ENCODE measurements at regions not wholly inside any gene's neighbourhood (a gene's known extent, or its start where the extent isn't known, plus 50 kb on each side); places are given as distances from the start of the nearest gene placed in this dataset.
"Not testable (repeated sequence)": the region's sequence is repeated elsewhere in the genome, so short reads cannot be mapped to it uniquely, and the experiment has no call there.

GRCh38 chr3:178203650-178204049 is 332.6 kb upstream of the KCNMB2 start:
- H3K4me1 Mint-ChIP-seq (ENCODE audit: low read depth), result no peaks in the 10 kb centered on the region
- no peaks in the 10 kb centered on the region for H3K27me3 Mint-ChIP-seq
- no peak overlapping the region for H3K4me3 Mint-ChIP-seq
- no peak overlapping the region for H3K27ac Mint-ChIP-seq
- no peaks in the 10 kb centered on the region for H3K36me3 Mint-ChIP-seq
- no peaks in the 10 kb centered on the region for H3K9me3 Mint-ChIP-seq (ENCODE audit: low read depth)

- no peaks in the 10 kb centered on the region for H3K9me3 Mint-ChIP-seq (ENCODE audit: low read depth)
- no peaks in the 10 kb centered on the region for H3K27me3 Mint-ChIP-seq
- H3K4me1 Mint-ChIP-seq (ENCODE audit: low read depth), result no peaks in the 10 kb centered on the region
- H3K27ac Mint-ChIP-seq, result no peak overlapping the region
- H3K4me3 Mint-ChIP-seq, result no peak overlapping the region
- no peaks in the 10 kb centered on the region for H3K36me3 Mint-ChIP-seq
Measured at GRCh38 chr3:178205740-178206139, 330.5 kb upstream of the KCNMB2 start.

- no peaks in the 10 kb centered on the region for H3K9me3 Mint-ChIP-seq (ENCODE audit: low read depth)
- H3K36me3 Mint-ChIP-seq, result no peaks in the 10 kb centered on the region
- no peaks in the 10 kb centered on the region for H3K27me3 Mint-ChIP-seq
- no peak overlapping the region for H3K4me3 Mint-ChIP-seq
- no peaks in the 10 kb centered on the region for H3K4me1 Mint-ChIP-seq (ENCODE audit: low read depth)
- H3K27ac Mint-ChIP-seq, result no peak overlapping the region
Measured at GRCh38 chr3:178206521-178206920, 329.7 kb upstream of the KCNMB2 start.

GRCh38 chr3:178207161-178207560 is 329.1 kb upstream of the KCNMB2 start:
- not testable (repeated sequence) for H3K9me3 Mint-ChIP-seq (ENCODE audit: low read depth); H3K36me3 Mint-ChIP-seq; H3K27me3 Mint-ChIP-seq; H3K27ac Mint-ChIP-seq; H3K4me3 Mint-ChIP-seq; H3K4me1 Mint-ChIP-seq (ENCODE audit: low read depth)

- H3K4me3 Mint-ChIP-seq; H3K27ac Mint-ChIP-seq; H3K27me3 Mint-ChIP-seq; H3K36me3 Mint-ChIP-seq; H3K4me1 Mint-ChIP-seq (ENCODE audit: low read depth); H3K9me3 Mint-ChIP-seq (ENCODE audit: low read depth): not testable (repeated sequence)
Measured at GRCh38 chr3:178207627-178208026, 328.6 kb upstream of the KCNMB2 start.

GRCh38 chr3:178209116-178209515 is 327.1 kb upstream of the KCNMB2 start:
- H3K27ac Mint-ChIP-seq; H3K4me3 Mint-ChIP-seq; H3K27me3 Mint-ChIP-seq; H3K36me3 Mint-ChIP-seq; H3K4me1 Mint-ChIP-seq (ENCODE audit: low read depth); H3K9me3 Mint-ChIP-seq (ENCODE audit: low read depth): not testable (repeated sequence)

- H3K4me3 Mint-ChIP-seq; H3K4me1 Mint-ChIP-seq (ENCODE audit: low read depth); H3K36me3 Mint-ChIP-seq; H3K27ac Mint-ChIP-seq; H3K27me3 Mint-ChIP-seq; H3K9me3 Mint-ChIP-seq (ENCODE audit: low read depth): not testable (repeated sequence)
Measured at GRCh38 chr3:178209618-178210017, 326.6 kb upstream of the KCNMB2 start.

GRCh38 chr3:178211086-178211485 is 325.1 kb upstream of the KCNMB2 start:
- H3K4me3 Mint-ChIP-seq; H3K9me3 Mint-ChIP-seq (ENCODE audit: low read depth); H3K27ac Mint-ChIP-seq; H3K27me3 Mint-ChIP-seq; H3K4me1 Mint-ChIP-seq (ENCODE audit: low read depth); H3K36me3 Mint-ChIP-seq: not testable (repeated sequence)

- peaks cover 1% of the 10 kb centered on the region for H3K27me3 Mint-ChIP-seq
- no peaks in the 10 kb centered on the region for H3K4me1 Mint-ChIP-seq (ENCODE audit: low read depth)
- no peak overlapping the region for H3K4me3 Mint-ChIP-seq
- H3K27ac Mint-ChIP-seq, result no peak overlapping the region
- H3K36me3 Mint-ChIP-seq, result no peaks in the 10 kb centered on the region
- no peaks in the 10 kb centered on the region for H3K9me3 Mint-ChIP-seq (ENCODE audit: low read depth)
Measured at GRCh38 chr3:178217479-178217878, 318.8 kb upstream of the KCNMB2 start.

GRCh38 chr3:178218231-178218630 is 318.0 kb upstream of the KCNMB2 start:
- H3K4me1 Mint-ChIP-seq (ENCODE audit: low read depth), result no peaks in the 10 kb centered on the region
- peaks cover 3% of the 10 kb centered on the region for H3K27me3 Mint-ChIP-seq
- no peaks in the 10 kb centered on the region for H3K36me3 Mint-ChIP-seq
- no peak overlapping the region for H3K4me3 Mint-ChIP-seq
- no peaks in the 10 kb centered on the region for H3K9me3 Mint-ChIP-seq (ENCODE audit: low read depth)
- H3K27ac Mint-ChIP-seq, result no peak overlapping the region

- not testable (repeated sequence) for H3K36me3 Mint-ChIP-seq
Measured at GRCh38 chr3:178219661-178220060, 316.6 kb upstream of the KCNMB2 start.

GRCh38 chr3:178223876-178224275 is 312.4 kb upstream of the KCNMB2 start:
- Mint-ChIP-seq H3K4me3 (no peak overlapping the region), H3K4me1 (ENCODE audit: low read depth) (no peaks in the 10 kb centered on the region), H3K27ac (no peak overlapping the region)

More at GRCh38 chr3:178219661-178220060, 316.6 kb upstream of the KCNMB2 start:
- H3K27ac Mint-ChIP-seq; H3K4me1 Mint-ChIP-seq (ENCODE audit: low read depth); H3K4me3 Mint-ChIP-seq; H3K27me3 Mint-ChIP-seq; H3K9me3 Mint-ChIP-seq (ENCODE audit: low read depth): not testable (repeated sequence)

GRCh38 chr3:178226094-178226493 is 310.1 kb upstream of the KCNMB2 start:
- Mint-ChIP-seq H3K36me3 (no peaks in the 10 kb centered on the region), H3K27me3 (peaks cover 2% of the 10 kb centered on the region), H3K9me3 (ENCODE audit: low read depth) (peaks cover 9% of the 10 kb centered on the region), H3K4me1 (ENCODE audit: low read depth) (no peaks in the 10 kb centered on the region), H3K27ac (no peak overlapping the region), H3K4me3 (no peak overlapping the region)

More at GRCh38 chr3:178223876-178224275, 312.4 kb upstream of the KCNMB2 start:
- H3K36me3 Mint-ChIP-seq, result no peaks in the 10 kb centered on the region
- H3K27me3 Mint-ChIP-seq, result peaks cover 3% of the 10 kb centered on the region
- peaks cover 2% of the 10 kb centered on the region for H3K9me3 Mint-ChIP-seq (ENCODE audit: low read depth)

GRCh38 chr3:178231645-178232044 is 304.6 kb upstream of the KCNMB2 start:
- Mint-ChIP-seq H3K4me3 (no peak overlapping the region), H3K27ac (no peak overlapping the region), H3K36me3 (no peaks in the 10 kb centered on the region), H3K4me1 (ENCODE audit: low read depth) (no peaks in the 10 kb centered on the region), H3K9me3 (ENCODE audit: low read depth) (peaks cover 9% of the 10 kb centered on the region), H3K27me3 (no peaks in the 10 kb centered on the region)

GRCh38 chr3:178233371-178234071 is 302.7 kb upstream of the KCNMB2 start:
- Mint-ChIP-seq H3K9me3 (ENCODE audit: low read depth) (peaks cover 9% of the 10 kb centered on the region), H3K4me1 (ENCODE audit: low read depth) (no peaks in the 10 kb centered on the region)

GRCh38 chr3:178236555-178237277 is 299.5 kb upstream of the KCNMB2 start:
- Mint-ChIP-seq H3K9me3 (ENCODE audit: low read depth) (no peaks in the 10 kb centered on the region), H3K4me3 (no peak overlapping the region), H3K4me1 (ENCODE audit: low read depth) (no peaks in the 10 kb centered on the region), H3K36me3 (peaks cover 5% of the 10 kb centered on the region), H3K27me3 (no peaks in the 10 kb centered on the region), H3K27ac (no peak overlapping the region)

More at GRCh38 chr3:178233371-178234071, 302.7 kb upstream of the KCNMB2 start:
- Mint-ChIP-seq H3K27me3 (no peaks in the 10 kb centered on the region), H3K4me3 (no peak overlapping the region), H3K36me3 (no peaks in the 10 kb centered on the region), H3K27ac (no peak overlapping the region)

Measured in activated naive CD8-positive, alpha-beta T cell (primary cell).